Mesenchymal stem cell (in vitro differentiated cells and primary cell): ENCODE measurements at regions not wholly inside any gene's neighbourhood (a gene's known extent, or its start where the extent isn't known, plus 50 kb on each side); places are given as distances from the start of the nearest gene placed in this dataset.
"Not testable (repeated sequence)": the region's sequence is repeated elsewhere in the genome, so short reads cannot be mapped to it uniquely, and the experiment has no call there.

ENCODE experiments used
- DNase-seq: peaks from one replicate; pipeline ENCODE4 v3.0.0-alpha.2; 2013
- H2AFZ ChIP-seq: one replicate; pipeline ENCODE4 v1.6.1; 2013; ENCODE audit warnings: low read depth, mild to moderate bottlenecking, control low read depth, inconsistent platforms, low read length, moderate library complexity
- H2AK5ac ChIP-seq: 2 replicates; pipeline ENCODE4 v1.6.1; 2013; ENCODE audit warnings: low read length, moderate library complexity, mild to moderate bottlenecking, inconsistent platforms; ENCODE audit not compliant: severe bottlenecking
- H2BK120ac ChIP-seq: one replicate; pipeline ENCODE4 v1.6.1; 2013; ENCODE audit warnings: low read depth, mild to moderate bottlenecking, inconsistent platforms, low read length, moderate library complexity
- H2BK12ac ChIP-seq, 2 experiments: one replicate each; pipeline ENCODE4 v1.6.1; 2013; ENCODE audit warnings: inconsistent platforms in 2 of 2, low read length in 2 of 2, mild to moderate bottlenecking in 2 of 2, moderate library complexity in 2 of 2, control low read depth in 1 of 2
- H2BK15ac ChIP-seq: one replicate; pipeline ENCODE4 v1.6.1; 2013; ENCODE audit warnings: mild to moderate bottlenecking, low read depth, inconsistent platforms; ENCODE audit not compliant: poor library complexity, severe bottlenecking
- H2BK5ac ChIP-seq: 2 replicates; pipeline ENCODE4 v1.6.1; 2013; ENCODE audit warnings: low read depth, mild to moderate bottlenecking, low read length, control low read depth, inconsistent platforms; ENCODE audit not compliant: poor library complexity, severe bottlenecking
- H3K14ac ChIP-seq, 2 experiments: one replicate each; pipeline ENCODE4 v1.6.1; 2013; ENCODE audit warnings: inconsistent platforms in 2 of 2, low read length in 2 of 2, control low read depth in 1 of 2, mild to moderate bottlenecking in 1 of 2, moderate library complexity in 1 of 2
- H3K18ac ChIP-seq, 2 experiments: one replicate each; pipeline ENCODE4 v1.6.1; 2013; ENCODE audit warnings: inconsistent platforms in 2 of 2, low read length in 2 of 2, control low read depth in 1 of 2, low read depth in 1 of 2, mild to moderate bottlenecking in 1 of 2
- H3K23ac ChIP-seq, 2 experiments: one replicate each; pipeline ENCODE4 v1.6.1; 2013; ENCODE audit warnings: inconsistent platforms in 2 of 2, low read length in 2 of 2, mild to moderate bottlenecking in 2 of 2, moderate library complexity in 2 of 2, control low read depth in 1 of 2
- H3K27ac ChIP-seq: 2 replicates; pipeline ENCODE4 v1.5.1; 2013; ENCODE audit warnings: mild to moderate bottlenecking, moderate library complexity, low read length, control low read depth, inconsistent platforms; ENCODE audit not compliant: poor library complexity, severe bottlenecking
- H3K27me3 ChIP-seq, 2 experiments: 2 replicates each; pipeline versions ENCODE4 v1.6.1 to v1.7.0; 2013; ENCODE audit warnings: low read length in 2 of 2, mild to moderate bottlenecking in 2 of 2, moderate library complexity in 2 of 2, control low read depth in 1 of 2, inconsistent platforms in 1 of 2; ENCODE audit not compliant: control insufficient read depth in 1 of 2, insufficient read depth in 1 of 2
- H3K36me3 ChIP-seq, 2 experiments: 2 replicates each; pipeline versions ENCODE4 v1.6.1 to v1.7.0; 2013; ENCODE audit warnings: low read length in 2 of 2, control low read depth in 1 of 2, inconsistent platforms in 1 of 2, low read depth in 1 of 2, mild to moderate bottlenecking in 1 of 2; ENCODE audit not compliant: insufficient read depth in 2 of 2, control insufficient read depth in 1 of 2
- H3K4ac ChIP-seq, 2 experiments: one replicate each; pipeline ENCODE4 v1.6.1; 2013; ENCODE audit warnings: inconsistent platforms in 2 of 2, low read length in 2 of 2, mild to moderate bottlenecking in 2 of 2, moderate library complexity in 2 of 2, control low read depth in 1 of 2, low read depth in 1 of 2
- H3K4me1 ChIP-seq: 2 replicates; pipeline ENCODE4 v1.6.1; 2013; ENCODE audit warnings: low read depth, low read length, control low read depth; ENCODE audit not compliant: control insufficient read depth, insufficient read depth
- H3K4me2 ChIP-seq: 2 replicates; pipeline ENCODE4 v1.6.1; 2013; ENCODE audit warnings: low read length, mild to moderate bottlenecking, inconsistent platforms; ENCODE audit not compliant: poor library complexity, severe bottlenecking
- H3K4me3 ChIP-seq, 2 experiments: 2 replicates each; pipeline versions ENCODE4 v1.5.1 to v1.7.0; 2013; ENCODE audit warnings: low read length in 2 of 2, mild to moderate bottlenecking in 2 of 2, control low read depth in 1 of 2, low read depth in 1 of 2; ENCODE audit not compliant: insufficient read depth in 1 of 2
- H3K79me1 ChIP-seq: replicated peaks from 2 replicates; pipeline ENCODE4 v1.6.1; 2013; ENCODE audit warnings: mild to moderate bottlenecking, control low read depth, low read length, inconsistent platforms; ENCODE audit not compliant: poor library complexity, severe bottlenecking
- H3K9ac ChIP-seq: 2 replicates; pipeline ENCODE4 v1.7.0; 2013; ENCODE audit warnings: mild to moderate bottlenecking, low read length, moderate library complexity
- H3K9me3 ChIP-seq: 2 replicates; pipeline ENCODE4 v1.7.0; 2013; ENCODE audit warnings: mild to moderate bottlenecking, low read length; ENCODE audit not compliant: control insufficient read depth
- H4K8ac ChIP-seq: one replicate; pipeline ENCODE4 v1.6.1; 2013; ENCODE audit warnings: inconsistent platforms, mild to moderate bottlenecking, low read length, moderate library complexity
- H4K91ac ChIP-seq: one replicate; pipeline ENCODE4 v1.6.1; 2013; ENCODE audit warnings: mild to moderate bottlenecking, low read length, inconsistent platforms
- WGBS: methylation state at CpG from one replicate; pipeline ENCODE4 v1.1.7; 2013; ENCODE audit warnings: mixed read lengths; 5-methylcytosine and 5-hydroxymethylcytosine counted together

GRCh38 chr12:92056756-92057155, 88.9 kb downstream of the BTG1 start:
- H3K9me3 ChIP-seq, DNase-seq, H3K4me1 ChIP-seq, H2BK120ac ChIP-seq, H4K91ac ChIP-seq, H2BK5ac ChIP-seq, H2BK12ac ChIP-seq, H3K9ac ChIP-seq, H2BK15ac ChIP-seq, H4K8ac ChIP-seq, H3K36me3 ChIP-seq, H3K4me2 ChIP-seq, H2AFZ ChIP-seq, H3K14ac ChIP-seq, H3K4ac ChIP-seq, H3K79me1 ChIP-seq, H3K4me3 ChIP-seq, H3K23ac ChIP-seq, H3K27me3 ChIP-seq, H2AK5ac ChIP-seq, H3K27ac ChIP-seq: not testable (repeated sequence)
- peak overlapping the region in 1 of 2 experiments; percentile 18 for H3K18ac ChIP-seq
- 60% methylated on average over 1 of the region's 1 CpG for WGBS

- no peak overlapping the region for H3K27ac ChIP-seq
- H3K9ac ChIP-seq = no peak overlapping the region
Observed at GRCh38 chr12:92056290-92056689, 89.4 kb downstream of the BTG1 start.

GRCh38 chr12:92055877-92056276, 89.8 kb downstream of the BTG1 start:
- Histone ChIP-seq H2BK12ac (no peak overlapping the region), H4K8ac (no peak overlapping the region), H3K36me3 (no peaks in the 10 kb centered on the region), H2BK120ac (no peak overlapping the region), H2BK15ac (no peak overlapping the region), H3K9ac (no peak overlapping the region), H3K18ac (no peak overlapping the region), H3K14ac (no peak overlapping the region), H2AFZ (no peak overlapping the region), H3K4me3 (no peak overlapping the region), H3K4me1 (peaks cover 3% of the 10 kb centered on the region), H3K27ac (no peak overlapping the region), H3K23ac (no peak overlapping the region), H4K91ac (no peak overlapping the region), H3K79me1 (no peaks in the 10 kb centered on the region), H3K27me3 (no peaks in the 10 kb centered on the region), H3K9me3 (no peaks in the 10 kb centered on the region), H2AK5ac (no peak overlapping the region), H3K4me2 (no peak overlapping the region), H3K4ac (no peak overlapping the region), H2BK5ac (no peak overlapping the region)
- DNase-seq = no peak
- 91% methylated on average over 3 of the region's 4 CpGs for WGBS

More at GRCh38 chr12:92056290-92056689, 89.4 kb downstream of the BTG1 start:
- no peaks in the 10 kb centered on the region for H3K79me1 ChIP-seq
- no peaks in the 10 kb centered on the region for H3K36me3 ChIP-seq
- H3K4me2 ChIP-seq = no peak overlapping the region
- DNase-seq = no peak
- peak overlapping the region in 1 of 2 experiments; percentile 18 for H3K18ac ChIP-seq
- H3K27me3 ChIP-seq = no peaks in the 10 kb centered on the region
- no peaks in the 10 kb centered on the region for H3K9me3 ChIP-seq
- no peak overlapping the region for H2AK5ac ChIP-seq
- no peak overlapping the region for H2BK12ac ChIP-seq
- no peak overlapping the region for H2AFZ ChIP-seq
- no peak overlapping the region for H3K23ac ChIP-seq
- no peak overlapping the region for H3K4ac ChIP-seq
- H3K4me3 ChIP-seq = no peak overlapping the region
- no peak overlapping the region for H2BK120ac ChIP-seq
- no peak overlapping the region for H4K91ac ChIP-seq
- no peak overlapping the region for H3K14ac ChIP-seq
- WGBS = 53% methylated on average over 2 of the region's 2 CpGs
- H4K8ac ChIP-seq = no peak overlapping the region
- H2BK5ac ChIP-seq = no peak overlapping the region
- H3K4me1 ChIP-seq = peaks cover 3% of the 10 kb centered on the region
- no peak overlapping the region for H2BK15ac ChIP-seq

DNA sequence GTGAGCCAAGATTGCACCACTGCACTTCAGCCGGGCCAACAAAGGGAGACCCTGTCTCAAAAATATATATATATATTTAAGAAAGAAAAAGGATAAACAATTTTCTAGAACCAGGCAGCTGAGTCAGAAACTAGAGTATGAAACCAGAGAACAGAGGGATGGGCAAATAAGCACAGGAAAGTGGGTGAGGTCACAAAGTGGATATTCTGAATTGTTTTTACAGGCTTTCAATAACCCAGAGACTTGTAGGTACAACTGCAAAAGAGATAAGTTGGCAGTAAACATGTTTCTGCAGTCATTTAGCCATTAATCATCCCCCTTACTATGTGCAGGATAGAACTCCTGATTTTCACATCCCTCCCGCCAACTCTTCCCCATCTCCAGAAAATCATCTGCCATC, 94.2 kb downstream of the BTG1 start:
- no peak overlapping the region for H2BK12ac ChIP-seq
- no peak overlapping the region for H4K8ac ChIP-seq
- H3K18ac ChIP-seq = no peak overlapping the region
- no peak overlapping the region for H3K27ac ChIP-seq
- WGBS = 98% methylated on average over 1 of the region's 2 CpGs
- H3K36me3 ChIP-seq = no peaks in the 10 kb centered on the region
- no peaks in the 10 kb centered on the region for H3K9me3 ChIP-seq
- no peak for DNase-seq
- H3K14ac ChIP-seq = no peak overlapping the region
- no peak overlapping the region for H3K9ac ChIP-seq
- no peak overlapping the region for H2BK15ac ChIP-seq
- no peak overlapping the region for H3K23ac ChIP-seq
- no peak overlapping the region for H2AK5ac ChIP-seq
- no peak overlapping the region for H3K4me3 ChIP-seq
- H3K4me2 ChIP-seq = no peak overlapping the region
- no peaks in the 10 kb centered on the region for H3K4me1 ChIP-seq
- H2BK5ac ChIP-seq = no peak overlapping the region
- no peak overlapping the region for H3K4ac ChIP-seq
- H2AFZ ChIP-seq = no peak overlapping the region
- no peak overlapping the region for H4K91ac ChIP-seq
- H3K27me3 ChIP-seq = no peaks in the 10 kb centered on the region
- no peaks in the 10 kb centered on the region for H3K79me1 ChIP-seq
- H2BK120ac ChIP-seq = no peak overlapping the region
